Keratinocyte (primary cell): ENCODE measurements at regions not wholly inside any gene's neighbourhood (a gene's known extent, or its start where the extent isn't known, plus 50 kb on each side); places are given as distances from the start of the nearest gene placed in this dataset.

Source experiments
- DNase-seq: peaks from one replicate; pipeline ENCODE4 v3.0.0-alpha.2; 2011; ENCODE audit warnings: low read depth, missing footprints, low spot score
- FAIRE-seq: peaks from 2 replicates; lab custom pipeline; 2011; peaks lifted over from hg19 to GRCh38; lab: Jason Lieb, UNC
- H2AFZ ChIP-seq: 2 replicates; pipeline ENCODE4 v1.6.0; 2012; ENCODE audit warnings: low read length, control low read depth, inconsistent platforms; ENCODE audit not compliant: control insufficient read depth
- H3K27ac ChIP-seq: 2 replicates; pipeline ENCODE4 v1.5.1; 2011; ENCODE audit warnings: low read length; ENCODE audit not compliant: control insufficient read depth, insufficient read depth
- H3K27me3 ChIP-seq: 3 replicates; pipeline ENCODE4 v1.6.0; 2011; ENCODE audit warnings: low read length; ENCODE audit not compliant: control insufficient read depth, insufficient read depth; ENCODE audit errors: extremely low read depth
- H3K36me3 ChIP-seq, 2 experiments: 2 replicates in 1 of 2; 3 replicates in 1 of 2; pipeline ENCODE4 v1.5.1; 2011; ENCODE audit warnings: low read length in 2 of 2, mild to moderate bottlenecking in 1 of 2; ENCODE audit not compliant: control insufficient read depth in 2 of 2, insufficient read depth in 2 of 2; ENCODE audit errors: extremely low read depth in 1 of 2
- H3K4me1 ChIP-seq: 3 replicates; pipeline ENCODE4 v1.5.1; 2011; ENCODE audit warnings: low read length; ENCODE audit not compliant: control insufficient read depth, insufficient read depth; ENCODE audit errors: extremely low read depth
- H3K4me2 ChIP-seq: 3 replicates; pipeline ENCODE4 v1.6.0; 2011; ENCODE audit warnings: low read depth, low read length; ENCODE audit not compliant: control insufficient read depth, insufficient read depth; ENCODE audit errors: extremely low read depth
- H3K4me3 ChIP-seq, 3 experiments: fragments of 200-600 bp in 1 of 3; sonication (generic) in 1 of 3; 2 replicates in 2 of 3; 3 replicates in 1 of 3; pipeline ENCODE4 v1.5.1; 2011 to 2016; ENCODE audit warnings: low read length in 3 of 3, mild to moderate bottlenecking in 3 of 3, control low read depth in 2 of 3, inconsistent platforms in 1 of 3, low read depth in 1 of 3, mixed read lengths in 1 of 3, mixed run types in 1 of 3, moderate library complexity in 1 of 3; ENCODE audit not compliant: control insufficient read depth in 2 of 3, insufficient read depth in 2 of 3; ENCODE audit errors: extremely low read depth in 1 of 3
- H3K79me2 ChIP-seq: 2 replicates; pipeline ENCODE4 v1.6.0; 2012; ENCODE audit warnings: low read length; ENCODE audit not compliant: control insufficient read depth, insufficient read depth
- H3K9ac ChIP-seq: 3 replicates; pipeline ENCODE4 v1.6.0; 2011; ENCODE audit warnings: low read length; ENCODE audit not compliant: control insufficient read depth, insufficient read depth; ENCODE audit errors: extremely low read depth
- H3K9me1 ChIP-seq: 3 replicates; pipeline ENCODE4 v1.6.0; 2011; ENCODE audit warnings: low read length; ENCODE audit not compliant: control insufficient read depth, insufficient read depth; ENCODE audit errors: extremely low read depth
- H3K9me3 ChIP-seq: 2 replicates; pipeline ENCODE4 v1.5.1; 2012; ENCODE audit warnings: low read depth, low read length; ENCODE audit not compliant: control insufficient read depth
- H4K20me1 ChIP-seq: 3 replicates; pipeline ENCODE4 v1.6.0; 2011; ENCODE audit warnings: low read length; ENCODE audit not compliant: control insufficient read depth, insufficient read depth; ENCODE audit errors: extremely low read depth
- EZH2 ChIP-seq: IDR thresholded peaks from one replicate; pipeline ENCODE4 v1.6.1; 2012; ENCODE audit warnings: inconsistent platforms, mild to moderate bottlenecking, low read length, moderate library complexity
- dilution Hi-C: fragments of 300-500 bp; cut with MboI; formaldehyde crosslinking; loops from one replicate; pipeline ENCODE4 v1.7.0; 2020; ENCODE audit warnings: low sequenced_read_pairs; ENCODE audit not compliant: extremely low pct_ligation_motif_present
- TF ChIP-seq, protein P1 (sequence below), 3 experiments: IDR thresholded peaks in 1 of 3; conservative IDR thresholded peaks in 1 of 3; optimal IDR thresholded peaks in 1 of 3; 2 replicates in 2 of 3; 3 replicates in 1 of 3; pipeline versions ENCODE3 to v1.5.1; 2011; ENCODE audit warnings: low read length in 3 of 3, mild to moderate bottlenecking in 3 of 3, moderate library complexity in 2 of 3, control low read depth in 1 of 3, inconsistent platforms in 1 of 3; ENCODE audit not compliant: insufficient read depth in 2 of 3; ENCODE audit errors: extremely low read depth in 1 of 3

DNA sequence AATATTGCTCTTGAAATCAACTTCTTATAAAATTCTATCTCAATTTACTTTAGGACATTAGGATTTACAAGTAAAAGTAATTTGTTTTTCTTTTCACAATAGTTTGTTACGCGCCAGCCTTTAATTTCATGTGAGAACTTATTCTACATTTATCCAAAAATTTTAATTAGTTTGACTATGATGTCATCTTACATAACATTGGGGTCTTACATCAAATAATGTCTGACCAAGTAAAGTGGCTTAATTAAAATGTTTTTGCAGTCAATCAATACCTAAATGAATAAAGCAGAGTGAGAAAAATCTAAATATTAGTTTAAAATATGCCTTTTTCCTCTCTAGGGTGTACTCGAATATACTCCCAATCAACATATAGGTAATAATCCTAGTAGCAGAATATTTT is 666.2 kb upstream of the FBXO33 start:
- dilution Hi-C loops, result no loop called here
- FAIRE-seq, result no peak
- Histone ChIP-seq H3K4me2 (no peak overlapping the region), H3K9ac (no peak overlapping the region), H4K20me1 (no peaks in the 10 kb centered on the region), H3K9me1 (no peaks in the 10 kb centered on the region), H3K27ac (no peak overlapping the region), H3K4me3 (no peak overlapping the region), H3K27me3 (no peaks in the 10 kb centered on the region), H2AFZ (no peak overlapping the region), H3K9me3 (no peaks in the 10 kb centered on the region), H3K79me2 (no peaks in the 10 kb centered on the region), H3K4me1 (no peaks in the 10 kb centered on the region), H3K36me3 (no peaks in the 10 kb centered on the region)
- TF ChIP-seq, protein P1, sequence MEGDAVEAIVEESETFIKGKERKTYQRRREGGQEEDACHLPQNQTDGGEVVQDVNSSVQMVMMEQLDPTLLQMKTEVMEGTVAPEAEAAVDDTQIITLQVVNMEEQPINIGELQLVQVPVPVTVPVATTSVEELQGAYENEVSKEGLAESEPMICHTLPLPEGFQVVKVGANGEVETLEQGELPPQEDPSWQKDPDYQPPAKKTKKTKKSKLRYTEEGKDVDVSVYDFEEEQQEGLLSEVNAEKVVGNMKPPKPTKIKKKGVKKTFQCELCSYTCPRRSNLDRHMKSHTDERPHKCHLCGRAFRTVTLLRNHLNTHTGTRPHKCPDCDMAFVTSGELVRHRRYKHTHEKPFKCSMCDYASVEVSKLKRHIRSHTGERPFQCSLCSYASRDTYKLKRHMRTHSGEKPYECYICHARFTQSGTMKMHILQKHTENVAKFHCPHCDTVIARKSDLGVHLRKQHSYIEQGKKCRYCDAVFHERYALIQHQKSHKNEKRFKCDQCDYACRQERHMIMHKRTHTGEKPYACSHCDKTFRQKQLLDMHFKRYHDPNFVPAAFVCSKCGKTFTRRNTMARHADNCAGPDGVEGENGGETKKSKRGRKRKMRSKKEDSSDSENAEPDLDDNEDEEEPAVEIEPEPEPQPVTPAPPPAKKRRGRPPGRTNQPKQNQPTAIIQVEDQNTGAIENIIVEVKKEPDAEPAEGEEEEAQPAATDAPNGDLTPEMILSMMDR (optimal IDR thresholded peaks at IDR 0.05 in 1 of 3, IDR thresholded peaks at IDR 0.05 in 1 of 3, conservative IDR thresholded peaks at IDR 0.05 in 1 of 3; ENCODE audit: extremely low read depth in 1 of 3, insufficient read depth in 2 of 3, low read length in 3 of 3), result no peak
- no peak for TF ChIP-seq EZH2
- DNase-seq, result no peak

DNA sequence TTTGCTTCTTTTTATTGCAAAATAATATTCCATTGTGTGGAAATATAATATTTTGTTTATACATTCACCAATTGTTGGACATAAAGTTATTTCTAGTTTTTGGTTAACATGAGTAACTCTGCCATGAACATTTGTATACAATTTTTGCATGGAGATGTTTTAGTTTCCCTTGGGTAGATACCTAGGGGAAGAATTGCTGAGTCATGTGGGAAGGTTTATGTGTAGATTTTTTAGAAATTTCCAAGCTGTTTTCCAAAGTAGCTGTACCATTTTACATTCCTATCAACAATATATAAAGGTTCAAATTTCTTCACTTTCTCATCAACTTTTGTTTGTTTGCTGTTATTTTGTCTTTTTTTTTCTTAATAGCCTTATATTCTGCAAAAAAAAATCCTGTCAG is 664.7 kb upstream of the FBXO33 start:
- H3K9ac ChIP-seq, result no peak overlapping the region
- H3K27me3 ChIP-seq, result no peaks in the 10 kb centered on the region
- FAIRE-seq (no peak), DNase-seq (no peak)
- no peak overlapping the region for H3K27ac ChIP-seq
- no peaks in the 10 kb centered on the region for H3K9me1 ChIP-seq
- H4K20me1 ChIP-seq, result no peaks in the 10 kb centered on the region
- no peak overlapping the region for H2AFZ ChIP-seq
- H3K9me3 ChIP-seq, result no peaks in the 10 kb centered on the region
- dilution Hi-C loops, result no loop called here
- TF ChIP-seq EZH2, result no peak
- TF ChIP-seq, protein P1 (optimal IDR thresholded peaks at IDR 0.05 in 1 of 3, IDR thresholded peaks at IDR 0.05 in 1 of 3, conservative IDR thresholded peaks at IDR 0.05 in 1 of 3; ENCODE audit: extremely low read depth in 1 of 3, insufficient read depth in 2 of 3, low read length in 3 of 3), result no peak
- no peak overlapping the region for H3K4me2 ChIP-seq
- no peaks in the 10 kb centered on the region for H3K79me2 ChIP-seq
- H3K4me3 ChIP-seq, result no peak overlapping the region
- H3K4me1 ChIP-seq, result no peaks in the 10 kb centered on the region
- H3K36me3 ChIP-seq, result no peaks in the 10 kb centered on the region
